GM12878 (cell line): ENCODE measurements at regions not wholly inside any gene's neighbourhood (a gene's known extent, or its start where the extent isn't known, plus 50 kb on each side); places are given as distances from the start of the nearest gene placed in this dataset.
"Not testable (repeated sequence)": the region's sequence is repeated elsewhere in the genome, so short reads cannot be mapped to it uniquely, and the experiment has no call there.

Experiments
- ATAC-seq: fragments of 200-7000 bp; cut with Tn5 transposase; 3 replicates; pipeline ENCODE4 v1.9.1; 2020; ENCODE audit warnings: mild to moderate bottlenecking, moderate library complexity
- BruUV-seq: library from RNA; stranded (reverse); fragments of 400-500 nt; replicated peaks from 2 replicates; lab custom pipeline; 2021; lab: Mats Ljungman, UMichigan
- CTCF ChIA-PET: fragments of 300-600 bp; sonication (Branson Sonifier 250); formaldehyde crosslinking; extraction: SDS; loops from one replicate; lab custom pipeline; 2021; ENCODE audit warnings: inconsistent platforms; lab: Yijun Ruan, JAX
- POLR2A ChIA-PET: fragments of 350-600 bp; formaldehyde crosslinking; extraction: SDS; loops from one replicate; lab custom pipeline; 2021; ENCODE audit warnings: inconsistent platforms; lab: Charles Lee
- RAD21 ChIA-PET: fragments of 300-600 bp; sonication (Branson Sonifier 250); formaldehyde crosslinking; loops from one replicate; lab custom pipeline; 2023; ENCODE audit warnings: antibody characterized with exemption; ENCODE audit not compliant: unreplicated experiment; lab: Charles Lee
- SMC1A ChIA-PET: fragments of 300-600 bp; sonication (Branson Sonifier 250); formaldehyde crosslinking; loops from one replicate; lab custom pipeline; 2023; ENCODE audit not compliant: unreplicated experiment, uncharacterized antibody; lab: Charles Lee
- DNase-seq: peaks from one replicate; pipeline ENCODE4 v3.0.0-alpha.2; 2011; ENCODE audit warnings: low read depth, low spot score
- FAIRE-seq: peaks from 3 replicates; lab custom pipeline; 2011; peaks lifted over from hg19 to GRCh38; lab: Jason Lieb, UNC
- H2AFZ ChIP-seq: 2 replicates; pipeline ENCODE4 v1.6.0; 2011; ENCODE audit warnings: low read depth, low read length, control low read depth; ENCODE audit not compliant: control insufficient read depth
- H3K27ac ChIP-seq: 2 replicates; pipeline ENCODE4 v1.5.1; 2011; ENCODE audit warnings: control low read depth; ENCODE audit not compliant: control insufficient read depth, insufficient read depth
- H3K27me3 ChIP-seq, 2 experiments: replicated peaks in 1 of 2; 2 replicates each; pipeline versions ENCODE4 v1.6.0 to v1.6.1; 2011; ENCODE audit warnings: low read length in 1 of 2; ENCODE audit not compliant: control insufficient read depth in 2 of 2, insufficient read depth in 2 of 2
- H3K36me3 ChIP-seq, 2 experiments: 2 replicates each; pipeline ENCODE4 v1.5.1; 2011; ENCODE audit warnings: low read length in 1 of 2; ENCODE audit not compliant: control insufficient read depth in 2 of 2, insufficient read depth in 2 of 2
- H3K4me1 ChIP-seq: 2 replicates; pipeline ENCODE4 v1.6.1; 2011; ENCODE audit warnings: mild to moderate bottlenecking, low read length, moderate library complexity, mixed read lengths; ENCODE audit not compliant: control insufficient read depth, insufficient read depth
- H3K4me2 ChIP-seq: 2 replicates; pipeline ENCODE4 v1.6.0; 2011; ENCODE audit warnings: control low read depth; ENCODE audit not compliant: control insufficient read depth, insufficient read depth
- H3K4me3 ChIP-seq: fragments of 200-600 bp; sonication (generic); 2 replicates; pipeline ENCODE4 v1.5.1; 2016
- H3K79me2 ChIP-seq: 2 replicates; pipeline ENCODE4 v1.6.0; 2011; ENCODE audit warnings: low read length; ENCODE audit not compliant: control insufficient read depth, insufficient read depth
- H3K9ac ChIP-seq: 2 replicates; pipeline ENCODE4 v1.8.0; 2011; ENCODE audit warnings: low read length, control low read depth, mixed read lengths; ENCODE audit not compliant: control insufficient read depth, insufficient read depth
- H3K9me3 ChIP-seq: replicated peaks from 3 replicates; pipeline ENCODE4 v1.5.1; 2011; ENCODE audit warnings: mild to moderate bottlenecking, low read length; ENCODE audit not compliant: control insufficient read depth, insufficient read depth
- H4K20me1 ChIP-seq: 2 replicates; pipeline ENCODE4 v1.6.0; 2011; ENCODE audit not compliant: control insufficient read depth, insufficient read depth
- HDGF ChIP-seq: fragments of 450-650 bp; IDR thresholded peaks from 2 replicates; pipeline ENCODE4 v1.6.1; 2016; ENCODE audit warnings: antibody characterized with exemption
- WGBS: methylation state at CpG from one replicate; pipeline ENCODE4 v1.1.6; 2016; ENCODE audit warnings: low lambda C conversion rate; ENCODE audit not compliant: insufficient replicate concordance, insufficient coverage; ENCODE audit errors: missing lambda C conversion rate; 5-methylcytosine and 5-hydroxymethylcytosine counted together
- in situ Hi-C: fragments of 300-500 bp; cut with MboI; formaldehyde crosslinking; loops from 9 replicates; pipeline ENCODE4 v1.14.3; 2018; ENCODE audit warnings: mixed read lengths
- intact Hi-C: fragments of 100-400 bp; cut with micrococcal nuclease; formaldehyde crosslinking; loops from one replicate; pipeline ENCODE4 v1.14.2; 2022; ENCODE audit not compliant: unreplicated experiment

DNA sequence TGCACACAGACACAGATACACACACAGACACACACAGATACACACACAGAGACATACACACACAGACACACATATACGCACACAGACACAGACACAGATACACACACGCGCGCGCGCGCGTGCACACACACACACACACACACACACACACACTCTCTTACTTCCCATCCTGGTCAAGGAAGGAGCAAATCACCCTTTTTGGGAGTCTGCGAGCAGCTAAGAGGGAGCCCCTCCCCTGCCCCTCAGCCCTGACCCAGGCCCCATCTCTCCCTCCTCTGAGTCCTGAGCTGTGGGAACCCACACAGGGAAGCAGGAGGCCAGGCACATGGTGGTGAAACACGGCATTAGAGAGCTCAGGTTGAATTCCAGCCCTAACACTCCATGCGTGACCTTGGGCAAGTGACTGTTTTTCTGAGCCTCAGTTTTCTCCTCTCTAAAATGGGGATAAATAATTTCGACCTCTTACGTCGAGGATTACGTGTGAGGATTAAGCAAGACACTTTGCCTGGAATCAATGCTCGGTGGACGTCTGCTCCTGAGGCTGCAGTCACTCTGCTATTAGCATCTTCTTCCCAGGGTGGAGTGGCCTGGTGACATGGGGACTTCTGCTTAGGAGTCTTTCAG lies 191.5 kb downstream of the TBC1D2B start:
- H3K9ac ChIP-seq, BruUV-seq, ATAC-seq, H3K36me3 ChIP-seq, RAD21 ChIA-PET, intact Hi-C loops, H3K79me2 ChIP-seq, FAIRE-seq, CTCF ChIA-PET, H3K27ac ChIP-seq, H2AFZ ChIP-seq, H3K9me3 ChIP-seq, in situ Hi-C loops, H3K4me2 ChIP-seq, H3K4me1 ChIP-seq, H3K27me3 ChIP-seq, H3K4me3 ChIP-seq, DNase-seq, H4K20me1 ChIP-seq: not testable (repeated sequence)
- POLR2A ChIA-PET = interaction anchor here (0.6 kb wide), 1 partner anchor 248 kb away, joined by 4 read pairs; no protein-coding TSS in a partner anchor
- peak; percentile 91 for TF ChIP-seq HDGF
- SMC1A ChIA-PET = interaction anchor here (0.9 kb wide), 1 partner anchor 31 kb away, joined by 3 read pairs; no protein-coding TSS in a partner anchor
- 70% methylated on average over 17 of the region's 17 CpGs for WGBS

DNA sequence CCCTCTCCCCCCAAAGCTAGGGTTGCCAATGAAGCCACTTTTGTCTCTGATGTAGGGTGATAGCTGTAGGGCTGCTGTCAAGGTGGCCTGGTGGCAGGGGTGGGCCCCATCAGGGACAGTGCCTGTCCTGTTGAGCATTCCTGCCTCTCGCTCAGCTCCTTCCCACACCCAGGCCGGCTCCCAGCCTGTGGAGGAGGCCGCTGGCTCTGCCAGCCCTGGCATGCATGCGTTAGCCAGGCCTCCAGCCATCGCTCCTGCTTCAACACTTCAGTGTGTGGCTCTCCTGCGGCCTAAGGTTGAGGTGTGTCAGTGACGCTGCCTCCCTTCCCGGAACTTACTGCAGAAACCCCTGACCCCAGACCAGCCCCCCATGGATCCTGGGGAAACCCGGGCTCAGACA lies 194.5 kb downstream of the TBC1D2B start:
- POLR2A ChIA-PET, SMC1A ChIA-PET: not testable (repeated sequence)

More for the DNA sequence above, 194.5 kb downstream of the TBC1D2B start:
- H3K27ac ChIP-seq, H3K36me3 ChIP-seq, intact Hi-C loops, H2AFZ ChIP-seq, H3K9me3 ChIP-seq, H3K27me3 ChIP-seq, H3K9ac ChIP-seq, H3K4me3 ChIP-seq, H4K20me1 ChIP-seq, BruUV-seq, in situ Hi-C loops, H3K4me2 ChIP-seq, DNase-seq, H3K79me2 ChIP-seq, ATAC-seq, H3K4me1 ChIP-seq, RAD21 ChIA-PET: not testable (repeated sequence)
- CTCF ChIA-PET = interaction anchor here (1.5 to 1.6 kb wide), 2 partner anchors 12 to 27 kb away, joined by 3 to 4 read pairs; no protein-coding TSS in a partner anchor
- FAIRE-seq = peak; percentile 18
- WGBS = no CpG with 5 or more reads among the region's 9 CpGs
